HEK293T (cell line): ENCODE measurements at regions not wholly inside any gene's neighbourhood (a gene's known extent, or its start where the extent isn't known, plus 50 kb on each side); places are given as distances from the start of the nearest gene placed in this dataset.

Experiments used
- ARNT ChIP-seq: fragments of 450-650 bp; IDR thresholded peaks from 2 replicates; pipeline ENCODE4 v1.6.1; 2017; ENCODE audit warnings: mild to moderate bottlenecking
- BHLHE40 ChIP-seq: fragments of 450-650 bp; IDR thresholded peaks from 2 replicates; pipeline ENCODE4 v1.6.1; 2016; ENCODE audit warnings: mild to moderate bottlenecking, moderate library complexity, borderline replicate concordance
- CTBP1 ChIP-seq: fragments of 450-650 bp; IDR thresholded peaks from 2 replicates; pipeline ENCODE4 v1.6.1; 2016; ENCODE audit warnings: borderline replicate concordance
- FOXA1 ChIP-seq: fragments of 450-650 bp; IDR thresholded peaks from 2 replicates; pipeline ENCODE4 v1.6.1; 2016; ENCODE audit warnings: mild to moderate bottlenecking
- FOXK2 ChIP-seq: fragments of 450-650 bp; IDR thresholded peaks from 2 replicates; pipeline ENCODE4 v1.6.1; 2016; ENCODE audit warnings: mild to moderate bottlenecking
- FOXM1 ChIP-seq: fragments of 450-650 bp; IDR thresholded peaks from 2 replicates; pipeline ENCODE4 v1.6.1; 2017; ENCODE audit warnings: mild to moderate bottlenecking, borderline replicate concordance
- HDGF ChIP-seq: fragments of 450-650 bp; IDR thresholded peaks from 2 replicates; pipeline ENCODE4 v1.6.1; 2017; ENCODE audit warnings: antibody characterized with exemption, borderline replicate concordance
- L3MBTL2 ChIP-seq: fragments of 450-650 bp; conservative IDR thresholded peaks from 2 replicates; pipeline ENCODE4 v1.6.1; 2016; ENCODE audit warnings: mild to moderate bottlenecking
- LEF1 ChIP-seq: fragments of 450-650 bp; IDR thresholded peaks from 2 replicates; pipeline ENCODE4 v1.6.1; 2017; ENCODE audit warnings: mild to moderate bottlenecking, borderline replicate concordance
- SP1 ChIP-seq: fragments of 450-650 bp; IDR thresholded peaks from 2 replicates; pipeline ENCODE4 v1.6.1; 2017
- SUZ12 ChIP-seq: fragments of 450-650 bp; IDR thresholded peaks from 2 replicates; pipeline ENCODE4 v1.6.1; 2016; ENCODE audit warnings: mild to moderate bottlenecking
- TARDBP ChIP-seq: fragments of 450-650 bp; IDR thresholded peaks from 2 replicates; pipeline ENCODE4 v1.6.1; 2016
- TF ChIP-seq, protein P1 (sequence below): fragments of 450-650 bp; IDR thresholded peaks from 2 replicates; pipeline ENCODE4 v1.6.1; 2016

DNA sequence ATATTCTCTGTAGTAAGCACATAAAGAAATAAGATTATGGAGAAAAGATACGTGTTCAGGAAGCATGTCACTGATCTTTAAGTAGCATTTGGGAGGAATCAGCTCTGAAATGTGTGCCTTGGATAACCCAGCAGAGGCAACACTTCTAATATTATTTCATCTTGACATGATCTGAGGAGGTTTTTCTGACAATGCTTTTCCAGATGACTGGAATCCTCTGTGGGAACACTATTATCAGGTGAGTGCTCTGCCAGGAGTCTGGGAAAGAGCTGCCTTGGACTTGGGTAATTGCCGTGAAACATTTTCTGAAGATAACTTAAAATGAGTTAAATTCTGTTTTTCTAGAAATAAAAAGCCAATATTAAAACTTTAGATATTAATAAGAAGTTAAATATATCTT lies 78.2 kb upstream of the QRFPR start:
- no peak for TF ChIP-seq SUZ12
- TF ChIP-seq FOXA1: no peak
- TF ChIP-seq TARDBP: no peak
- no peak for TF ChIP-seq BHLHE40
- no peak for TF ChIP-seq ARNT
- TF ChIP-seq FOXK2: no peak
- no peak for TF ChIP-seq HDGF
- TF ChIP-seq SP1: no peak
- no peak for TF ChIP-seq FOXM1
- no peak for TF ChIP-seq LEF1
- no peak for TF ChIP-seq CTBP1
- no peak for TF ChIP-seq L3MBTL2
- TF ChIP-seq, protein P1, sequence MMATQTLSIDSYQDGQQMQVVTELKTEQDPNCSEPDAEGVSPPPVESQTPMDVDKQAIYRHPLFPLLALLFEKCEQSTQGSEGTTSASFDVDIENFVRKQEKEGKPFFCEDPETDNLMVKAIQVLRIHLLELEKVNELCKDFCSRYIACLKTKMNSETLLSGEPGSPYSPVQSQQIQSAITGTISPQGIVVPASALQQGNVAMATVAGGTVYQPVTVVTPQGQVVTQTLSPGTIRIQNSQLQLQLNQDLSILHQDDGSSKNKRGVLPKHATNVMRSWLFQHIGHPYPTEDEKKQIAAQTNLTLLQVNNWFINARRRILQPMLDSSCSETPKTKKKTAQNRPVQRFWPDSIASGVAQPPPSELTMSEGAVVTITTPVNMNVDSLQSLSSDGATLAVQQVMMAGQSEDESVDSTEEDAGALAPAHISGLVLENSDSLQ: no peak
